Frontal cortex (tissue), 1 donor: ENCODE measurements at regions not wholly inside any gene's neighbourhood (a gene's known extent, or its start where the extent isn't known, plus 50 kb on each side); places are given as distances from the start of the nearest gene placed in this dataset. TPM values are rescaled to one million over a fixed set of nuclear protein-coding genes. Genes with fewer than 3 reads are reported as not detected.

Experiments
- small RNA-seq: library from RNA; depleted of rRNA; stranded (forward); fragments of <200 nt; gene quantifications from one replicate; pipeline ENCODE3, GENCODE V24; 2014

Small RNA genes lying in the stretch of these regions (small RNA-seq; reads per million reads assigned to genes)
- gene AC092670.1: not detected
- not detected for gene RNU6-1054P
